Gastroesophageal sphincter (tissue), 3 donors: ENCODE measurements at regions not wholly inside any gene's neighbourhood (a gene's known extent, or its start where the extent isn't known, plus 50 kb on each side); places are given as distances from the start of the nearest gene placed in this dataset.

ENCODE experiments used
- CTCF ChIP-seq, 4 experiments: fragments of 200-600 bp in 2 of 4; fragments of 450-650 bp in 2 of 4; sonication (generic) in 1 of 4; IDR thresholded peaks; one replicate each; pipeline ENCODE4 v1.5.1; 2017 to 2019; ENCODE audit warnings: antibody characterized with exemption in 4 of 4, mild to moderate bottlenecking in 2 of 4, moderate library complexity in 2 of 4
- EP300 ChIP-seq: sonication (generic); formaldehyde crosslinking; IDR thresholded peaks from one replicate; pipeline ENCODE4 v1.6.1; 2017; ENCODE audit warnings: antibody characterized with exemption, mild to moderate bottlenecking
- POLR2AphosphoS5 ChIP-seq: sonication (generic); formaldehyde crosslinking; IDR thresholded peaks from one replicate; pipeline ENCODE4 v1.6.1; 2017; ENCODE audit warnings: antibody characterized with exemption

DNA sequence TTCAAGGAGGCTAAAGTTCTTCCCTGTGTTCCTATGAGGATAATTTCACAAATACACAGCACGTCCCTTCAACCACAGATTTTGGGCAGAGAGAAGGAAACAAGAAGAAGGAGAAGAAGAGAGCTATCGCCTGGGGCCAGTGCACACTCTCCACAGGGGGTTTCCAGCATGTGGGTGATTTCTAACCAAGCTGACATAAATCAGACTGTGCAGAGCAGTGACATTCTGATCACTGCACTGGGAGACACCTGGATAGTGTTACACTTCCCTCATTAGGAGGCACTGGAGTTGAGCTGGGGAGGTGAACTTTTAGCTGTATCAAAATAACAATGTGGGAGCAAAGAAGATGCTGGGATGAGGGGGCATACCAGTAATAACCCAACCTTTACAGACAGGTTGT is 71.8 kb upstream of the CENPW start:
- TF ChIP-seq POLR2AphosphoS5 = no peak
- TF ChIP-seq CTCF (IDR thresholded peaks at IDR 0.05) = no peak
- no peak for TF ChIP-seq EP300
